ENCODE measurements at regions not wholly inside any gene's neighbourhood (a gene's known extent, or its start where the extent isn't known, plus 50 kb on each side); places are given as distances from the start of the nearest gene placed in this dataset.

GRCh38 chr2:153156743-153157142 lies 321.8 kb downstream of the RPRM start:
- TF ChIP-seq MEF2A (IDR thresholded peaks at IDR 0.05; ENCODE audit: borderline replicate concordance, low read depth) = no peak
- TF ChIP-seq, protein P1, sequence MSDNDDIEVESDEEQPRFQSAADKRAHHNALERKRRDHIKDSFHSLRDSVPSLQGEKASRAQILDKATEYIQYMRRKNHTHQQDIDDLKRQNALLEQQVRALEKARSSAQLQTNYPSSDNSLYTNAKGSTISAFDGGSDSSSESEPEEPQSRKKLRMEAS (IDR thresholded peaks at IDR 0.05; ENCODE audit: low read depth) = no peak
- TF ChIP-seq YY1 (IDR thresholded peaks at IDR 0.05; ENCODE audit: low read depth) = no peak
- TF ChIP-seq ZBTB33 (IDR thresholded peaks at IDR 0.05; ENCODE audit: borderline replicate concordance, low read depth) = no peak
- TF ChIP-seq EP300 (IDR thresholded peaks at IDR 0.05; ENCODE audit: borderline replicate concordance in 1 of 2, low read depth in 1 of 2, low read length in 1 of 2) = no peak
- TF ChIP-seq, protein P2, sequence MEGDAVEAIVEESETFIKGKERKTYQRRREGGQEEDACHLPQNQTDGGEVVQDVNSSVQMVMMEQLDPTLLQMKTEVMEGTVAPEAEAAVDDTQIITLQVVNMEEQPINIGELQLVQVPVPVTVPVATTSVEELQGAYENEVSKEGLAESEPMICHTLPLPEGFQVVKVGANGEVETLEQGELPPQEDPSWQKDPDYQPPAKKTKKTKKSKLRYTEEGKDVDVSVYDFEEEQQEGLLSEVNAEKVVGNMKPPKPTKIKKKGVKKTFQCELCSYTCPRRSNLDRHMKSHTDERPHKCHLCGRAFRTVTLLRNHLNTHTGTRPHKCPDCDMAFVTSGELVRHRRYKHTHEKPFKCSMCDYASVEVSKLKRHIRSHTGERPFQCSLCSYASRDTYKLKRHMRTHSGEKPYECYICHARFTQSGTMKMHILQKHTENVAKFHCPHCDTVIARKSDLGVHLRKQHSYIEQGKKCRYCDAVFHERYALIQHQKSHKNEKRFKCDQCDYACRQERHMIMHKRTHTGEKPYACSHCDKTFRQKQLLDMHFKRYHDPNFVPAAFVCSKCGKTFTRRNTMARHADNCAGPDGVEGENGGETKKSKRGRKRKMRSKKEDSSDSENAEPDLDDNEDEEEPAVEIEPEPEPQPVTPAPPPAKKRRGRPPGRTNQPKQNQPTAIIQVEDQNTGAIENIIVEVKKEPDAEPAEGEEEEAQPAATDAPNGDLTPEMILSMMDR (IDR thresholded peaks at IDR 0.05) = no peak
- no peak for TF ChIP-seq SIN3A (IDR thresholded peaks at IDR 0.05; ENCODE audit: borderline replicate concordance, low read depth, low read length)
- TF ChIP-seq, protein P3, sequence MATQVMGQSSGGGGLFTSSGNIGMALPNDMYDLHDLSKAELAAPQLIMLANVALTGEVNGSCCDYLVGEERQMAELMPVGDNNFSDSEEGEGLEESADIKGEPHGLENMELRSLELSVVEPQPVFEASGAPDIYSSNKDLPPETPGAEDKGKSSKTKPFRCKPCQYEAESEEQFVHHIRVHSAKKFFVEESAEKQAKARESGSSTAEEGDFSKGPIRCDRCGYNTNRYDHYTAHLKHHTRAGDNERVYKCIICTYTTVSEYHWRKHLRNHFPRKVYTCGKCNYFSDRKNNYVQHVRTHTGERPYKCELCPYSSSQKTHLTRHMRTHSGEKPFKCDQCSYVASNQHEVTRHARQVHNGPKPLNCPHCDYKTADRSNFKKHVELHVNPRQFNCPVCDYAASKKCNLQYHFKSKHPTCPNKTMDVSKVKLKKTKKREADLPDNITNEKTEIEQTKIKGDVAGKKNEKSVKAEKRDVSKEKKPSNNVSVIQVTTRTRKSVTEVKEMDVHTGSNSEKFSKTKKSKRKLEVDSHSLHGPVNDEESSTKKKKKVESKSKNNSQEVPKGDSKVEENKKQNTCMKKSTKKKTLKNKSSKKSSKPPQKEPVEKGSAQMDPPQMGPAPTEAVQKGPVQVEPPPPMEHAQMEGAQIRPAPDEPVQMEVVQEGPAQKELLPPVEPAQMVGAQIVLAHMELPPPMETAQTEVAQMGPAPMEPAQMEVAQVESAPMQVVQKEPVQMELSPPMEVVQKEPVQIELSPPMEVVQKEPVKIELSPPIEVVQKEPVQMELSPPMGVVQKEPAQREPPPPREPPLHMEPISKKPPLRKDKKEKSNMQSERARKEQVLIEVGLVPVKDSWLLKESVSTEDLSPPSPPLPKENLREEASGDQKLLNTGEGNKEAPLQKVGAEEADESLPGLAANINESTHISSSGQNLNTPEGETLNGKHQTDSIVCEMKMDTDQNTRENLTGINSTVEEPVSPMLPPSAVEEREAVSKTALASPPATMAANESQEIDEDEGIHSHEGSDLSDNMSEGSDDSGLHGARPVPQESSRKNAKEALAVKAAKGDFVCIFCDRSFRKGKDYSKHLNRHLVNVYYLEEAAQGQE (IDR thresholded peaks at IDR 0.05; ENCODE audit: low read depth, low read length) = no peak
- TF ChIP-seq SMC3 (IDR thresholded peaks at IDR 0.05; ENCODE audit: low read depth, low read length) = no peak
- no peak for TF ChIP-seq TCF12 (IDR thresholded peaks at IDR 0.05)
